HepG2 (cell line): ENCODE measurements at regions not wholly inside any gene's neighbourhood (a gene's known extent, or its start where the extent isn't known, plus 50 kb on each side); places are given as distances from the start of the nearest gene placed in this dataset.

ENCODE experiments used
- ATAC-seq: fragments of 200-7000 bp; cut with Tn5 transposase; 3 replicates; pipeline ENCODE4 v1.9.1; 2020; ENCODE audit warnings: mild to moderate bottlenecking, moderate library complexity
- BruUV-seq: library from RNA; stranded (reverse); fragments of 400-500 nt; replicated peaks from 2 replicates; lab custom pipeline; 2021; lab: Mats Ljungman, UMichigan
- CTCF ChIA-PET: fragments of 300-600 bp; formaldehyde crosslinking; extraction: SDS; loops from one replicate; lab custom pipeline; 2021; ENCODE audit warnings: low total read pairs, inconsistent platforms, low intra/inter-chr PET ratio; lab: Yijun Ruan, JAX
- POLR2A ChIA-PET: fragments of 350-600 bp; sonication (Branson Sonifier 250); formaldehyde crosslinking; loops from one replicate; lab custom pipeline; 2020; ENCODE audit warnings: antibody characterized with exemption, inconsistent platforms; lab: Yijun Ruan, JAX
- DNase-seq: peaks from one replicate; pipeline ENCODE4 v3.0.0-alpha.2; 2015; ENCODE audit warnings: low spot score
- FAIRE-seq: peaks from 3 replicates; lab custom pipeline; 2011; peaks lifted over from hg19 to GRCh38; lab: Jason Lieb, UNC
- H2AFZ ChIP-seq: one replicate; pipeline ENCODE4 v1.6.1; 2011; ENCODE audit warnings: low read length, inconsistent platforms
- H3K27ac ChIP-seq: fragments of 300-600 bp; 3 replicates; pipeline ENCODE4 v1.8.0; 2011; ENCODE audit warnings: mixed run types, mild to moderate bottlenecking, mixed read lengths, low read length, inconsistent platforms; ENCODE audit not compliant: insufficient read depth; ENCODE audit errors: extremely low read length
- H3K27me3 ChIP-seq, 2 experiments: fragments of 200-600 bp in 1 of 2; 2 replicates in 1 of 2; 3 replicates in 1 of 2; pipeline versions ENCODE4 v1.6.0 to v1.8.0; 2011; ENCODE audit warnings: low read length in 2 of 2, mild to moderate bottlenecking in 2 of 2, moderate library complexity in 2 of 2, inconsistent platforms in 1 of 2; ENCODE audit not compliant: insufficient read depth in 2 of 2, control insufficient read depth in 1 of 2
- H3K36me3 ChIP-seq, 2 experiments: fragments of 200-600 bp in 1 of 2; replicated peaks in 1 of 2; 2 replicates in 1 of 2; 3 replicates in 1 of 2; pipeline versions ENCODE4 v1.5.1 to v1.8.0; 2011; ENCODE audit warnings: low read length in 2 of 2, inconsistent platforms in 1 of 2; ENCODE audit not compliant: insufficient read depth in 2 of 2, control insufficient read depth in 1 of 2
- H3K4me1 ChIP-seq: 2 replicates; pipeline ENCODE4 v1.5.1; 2012; ENCODE audit warnings: low read length, inconsistent platforms; ENCODE audit not compliant: insufficient read depth
- H3K4me2 ChIP-seq: 2 replicates; pipeline ENCODE4 v1.6.0; 2011; ENCODE audit warnings: low read depth, low read length, inconsistent platforms
- H3K4me3 ChIP-seq, 3 experiments: fragments of 200-600 bp in 1 of 3; sonication (generic), shearing (Covaris generic) in 1 of 3; replicated peaks in 1 of 3; 2 replicates each; pipeline ENCODE4 v1.5.1; 2011 to 2016; ENCODE audit warnings: low read length in 3 of 3, inconsistent platforms in 2 of 3, low read depth in 2 of 3, mild to moderate bottlenecking in 2 of 3, control low read depth in 1 of 3, mixed read lengths in 1 of 3; ENCODE audit not compliant: insufficient read depth in 1 of 3
- H3K79me2 ChIP-seq: one replicate; pipeline ENCODE4 v1.6.1; 2011; ENCODE audit warnings: low read length, inconsistent platforms; ENCODE audit not compliant: insufficient read depth
- H3K9ac ChIP-seq: 2 replicates; pipeline ENCODE4 v1.6.0; 2011; ENCODE audit warnings: mild to moderate bottlenecking, low read depth, low read length, inconsistent platforms; ENCODE audit not compliant: insufficient read depth
- H3K9me3 ChIP-seq: 2 replicates; pipeline ENCODE4 v1.5.1; 2012; ENCODE audit warnings: mild to moderate bottlenecking, low read length
- H4K20me1 ChIP-seq: 2 replicates; pipeline ENCODE4 v1.6.0; 2011; ENCODE audit warnings: inconsistent platforms, mild to moderate bottlenecking, low read length, moderate library complexity; ENCODE audit not compliant: insufficient read depth
- FOXA3 ChIP-seq: IDR thresholded peaks from 2 replicates; pipeline ENCODE4 v1.6.1; 2016; ENCODE audit warnings: missing genetic modification reagents, missing compliant biosample characterization
- HIVEP1 ChIP-seq: sonication (generic); formaldehyde crosslinking; IDR thresholded peaks from 2 replicates; pipeline ENCODE4 v1.4.0; 2020; ENCODE audit warnings: mild to moderate bottlenecking, missing genetic modification reagents
- JARID2 ChIP-seq: sonication (generic); formaldehyde crosslinking; IDR thresholded peaks from 2 replicates; pipeline ENCODE4 v1.8.1; 2023; ENCODE audit warnings: missing genetic modification reagents, inconsistent platforms; ENCODE audit not compliant: insufficient replicate concordance
- MYNN ChIP-seq: sonication (generic); formaldehyde crosslinking; IDR thresholded peaks from 2 replicates; pipeline ENCODE4 v1.4.0; 2020; ENCODE audit warnings: mild to moderate bottlenecking, low read depth, missing genetic modification reagents
- NKX3-1 ChIP-seq: sonication (generic); formaldehyde crosslinking; IDR thresholded peaks from 2 replicates; pipeline ENCODE4 v1.5.0; 2020; ENCODE audit warnings: missing genetic modification reagents
- WIZ ChIP-seq: sonication (generic); formaldehyde crosslinking; IDR thresholded peaks from 2 replicates; pipeline ENCODE4 v1.5.1; 2020; ENCODE audit warnings: mild to moderate bottlenecking, missing genetic modification reagents
- ZBTB7A ChIP-seq: sonication (generic); formaldehyde crosslinking; IDR thresholded peaks from 2 replicates; pipeline ENCODE4 v1.8.0; 2022; ENCODE audit warnings: mild to moderate bottlenecking, missing genetic modification reagents
- ZNF772 ChIP-seq: sonication (generic); formaldehyde crosslinking; IDR thresholded peaks from 2 replicates; pipeline ENCODE4 v1.5.0; 2020; ENCODE audit warnings: mild to moderate bottlenecking, missing genetic modification reagents
- ZNF839 ChIP-seq: sonication (generic); formaldehyde crosslinking; IDR thresholded peaks from 2 replicates; pipeline ENCODE4 v1.4.0; 2020; ENCODE audit warnings: missing genetic modification reagents, mild to moderate bottlenecking, borderline replicate concordance
- ZSCAN21 ChIP-seq: sonication (generic); formaldehyde crosslinking; IDR thresholded peaks from 2 replicates; pipeline ENCODE4 v1.8.0; 2022; ENCODE audit warnings: mild to moderate bottlenecking, missing genetic modification reagents, moderate library complexity, borderline replicate concordance
- WGBS: methylation state at CpG from one replicate; pipeline ENCODE4 v1.1.6; 2017; ENCODE audit warnings: low lambda C conversion rate; 5-methylcytosine and 5-hydroxymethylcytosine counted together
- in situ Hi-C: cut with HindIII; loops from 2 replicates; pipeline ENCODE4 v1.10.0; 2017; ENCODE audit warnings: low pct_unique_long_range_greater_than_20kb; ENCODE audit not compliant: extremely low pct_ligation_motif_present
- intact Hi-C: fragments of 100-400 bp; cut with micrococcal nuclease; formaldehyde crosslinking; loops from one replicate; pipeline ENCODE4 v1.10.0; 2022; ENCODE audit not compliant: unreplicated experiment
- TF ChIP-seq, protein P1 (sequence below), 2 experiments: fragments of 450-650 bp in 1 of 2; sonication (generic) in 1 of 2; formaldehyde crosslinking in 1 of 2; IDR thresholded peaks; 2 replicates each; pipeline versions ENCODE4 v1.6.1 to v1.8.0; 2016 to 2022; ENCODE audit warnings: antibody characterized with exemption in 1 of 2, mild to moderate bottlenecking in 1 of 2, missing genetic modification reagents in 1 of 2

DNA sequence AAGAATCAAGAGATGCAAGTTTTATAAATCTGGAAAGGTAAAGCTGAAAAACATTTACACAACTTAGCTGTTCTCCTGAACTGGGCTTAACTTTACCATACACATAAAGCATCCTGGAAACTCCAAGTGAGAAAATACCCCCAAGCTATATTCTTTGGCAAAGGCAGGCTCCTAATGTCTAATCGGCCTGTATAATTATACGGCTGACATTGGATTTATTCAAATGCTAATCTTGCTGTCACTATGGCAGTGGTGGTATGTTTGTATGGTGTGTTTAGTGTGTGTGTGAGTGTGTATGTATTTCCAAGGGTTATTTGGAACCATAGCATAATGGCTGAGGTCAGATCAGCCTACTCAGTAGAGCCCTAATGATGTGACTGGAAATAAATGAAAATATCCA is 1031.8 kb upstream of the ZEB2 start:
- Histone ChIP-seq H3K36me3 (no peaks in the 10 kb centered on the region), H3K27me3 (no peaks in the 10 kb centered on the region)
- in situ Hi-C loops, result no loop called here
- CTCF ChIA-PET, result no interaction called here
- TF ChIP-seq ZBTB7A (no peak), NKX3-1 (CRISPR knock-in tag) (no peak), JARID2 (CRISPR knock-in tag) (no peak), HIVEP1 (CRISPR knock-in tag) (no peak), ZNF839 (CRISPR knock-in tag) (no peak), MYNN (CRISPR knock-in tag) (no peak), ZNF772 (CRISPR knock-in tag) (no peak), WIZ (CRISPR knock-in tag) (no peak), ZSCAN21 (CRISPR knock-in tag) (no peak), FOXA3 (CRISPR knock-in tag) (no peak)
- TF ChIP-seq, protein P1, sequence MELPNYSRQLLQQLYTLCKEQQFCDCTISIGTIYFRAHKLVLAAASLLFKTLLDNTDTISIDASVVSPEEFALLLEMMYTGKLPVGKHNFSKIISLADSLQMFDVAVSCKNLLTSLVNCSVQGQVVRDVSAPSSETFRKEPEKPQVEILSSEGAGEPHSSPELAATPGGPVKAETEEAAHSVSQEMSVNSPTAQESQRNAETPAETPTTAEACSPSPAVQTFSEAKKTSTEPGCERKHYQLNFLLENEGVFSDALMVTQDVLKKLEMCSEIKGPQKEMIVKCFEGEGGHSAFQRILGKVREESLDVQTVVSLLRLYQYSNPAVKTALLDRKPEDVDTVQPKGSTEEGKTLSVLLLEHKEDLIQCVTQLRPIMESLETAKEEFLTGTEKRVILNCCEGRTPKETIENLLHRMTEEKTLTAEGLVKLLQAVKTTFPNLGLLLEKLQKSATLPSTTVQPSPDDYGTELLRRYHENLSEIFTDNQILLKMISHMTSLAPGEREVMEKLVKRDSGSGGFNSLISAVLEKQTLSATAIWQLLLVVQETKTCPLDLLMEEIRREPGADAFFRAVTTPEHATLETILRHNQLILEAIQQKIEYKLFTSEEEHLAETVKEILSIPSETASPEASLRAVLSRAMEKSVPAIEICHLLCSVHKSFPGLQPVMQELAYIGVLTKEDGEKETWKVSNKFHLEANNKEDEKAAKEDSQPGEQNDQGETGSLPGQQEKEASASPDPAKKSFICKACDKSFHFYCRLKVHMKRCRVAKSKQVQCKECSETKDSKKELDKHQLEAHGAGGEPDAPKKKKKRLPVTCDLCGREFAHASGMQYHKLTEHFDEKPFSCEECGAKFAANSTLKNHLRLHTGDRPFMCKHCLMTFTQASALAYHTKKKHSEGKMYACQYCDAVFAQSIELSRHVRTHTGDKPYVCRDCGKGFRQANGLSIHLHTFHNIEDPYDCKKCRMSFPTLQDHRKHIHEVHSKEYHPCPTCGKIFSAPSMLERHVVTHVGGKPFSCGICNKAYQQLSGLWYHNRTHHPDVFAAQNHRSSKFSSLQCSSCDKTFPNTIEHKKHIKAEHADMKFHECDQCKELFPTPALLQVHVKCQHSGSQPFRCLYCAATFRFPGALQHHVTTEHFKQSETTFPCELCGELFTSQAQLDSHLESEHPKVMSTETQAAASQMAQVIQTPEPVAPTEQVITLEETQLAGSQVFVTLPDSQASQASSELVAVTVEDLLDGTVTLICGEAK (IDR thresholded peaks at IDR 0.05), result no peak
- TF ChIP-seq, protein P1 (CRISPR knock-in tag; IDR thresholded peaks at IDR 0.05), result no peak
- TF ChIP-seq, all 625 proteins: peak for 0
- intact Hi-C loops, result no loop called here
- WGBS, result 62% methylated on average over 2 of the region's 2 CpGs
- Histone ChIP-seq H2AFZ (no peak overlapping the region), H3K79me2 (no peaks in the 10 kb centered on the region), H3K9ac (no peak overlapping the region), H3K4me3 (no peak overlapping the region), H3K9me3 (no peaks in the 10 kb centered on the region), H3K4me2 (no peak overlapping the region), H3K27ac (no peak overlapping the region), H3K4me1 (no peaks in the 10 kb centered on the region), H4K20me1 (no peaks in the 10 kb centered on the region)
- POLR2A ChIA-PET, result no interaction called here
- ATAC-seq (no peak), FAIRE-seq (no peak), DNase-seq (no peak)
- no TSS peak for BruUV-seq
